Esophagus muscularis mucosa (tissue), 3 donors: ENCODE measurements at regions not wholly inside any gene's neighbourhood (a gene's known extent, or its start where the extent isn't known, plus 50 kb on each side); places are given as distances from the start of the nearest gene placed in this dataset.

Experiments used
- EP300 ChIP-seq: sonication (generic); formaldehyde crosslinking; IDR thresholded peaks from one replicate; pipeline ENCODE4 v1.6.1; 2017; ENCODE audit warnings: antibody characterized with exemption
- TF ChIP-seq, protein P1 (sequence below), 3 experiments: fragments of 200-600 bp in 2 of 3; fragments of 450-650 bp in 1 of 3; sonication (generic) in 2 of 3; IDR thresholded peaks; one replicate each; pipeline ENCODE4 v1.5.1; 2017 to 2019; ENCODE audit warnings: antibody characterized with exemption in 3 of 3, mild to moderate bottlenecking in 2 of 3, moderate library complexity in 1 of 3

DNA sequence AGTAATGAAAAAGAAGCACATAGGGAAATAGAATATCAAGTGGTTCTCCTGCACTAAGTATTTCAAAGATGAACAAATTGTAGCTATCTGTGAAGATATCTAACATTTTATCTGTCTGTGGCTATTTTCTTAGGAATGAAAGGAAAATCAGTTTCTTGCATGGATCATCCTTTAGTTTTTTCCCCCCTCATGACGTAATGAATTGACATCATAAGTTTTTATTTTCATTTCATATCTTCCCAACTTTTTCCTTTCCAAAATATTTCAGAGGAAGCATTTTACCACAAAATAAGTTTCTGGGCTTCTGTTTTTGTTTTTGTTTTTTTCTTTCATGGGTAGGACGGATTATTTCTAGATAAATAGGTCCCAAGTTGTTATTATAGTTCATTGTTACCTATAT lies 996.6 kb downstream of the TMEM121 start:
- TF ChIP-seq, protein P1, sequence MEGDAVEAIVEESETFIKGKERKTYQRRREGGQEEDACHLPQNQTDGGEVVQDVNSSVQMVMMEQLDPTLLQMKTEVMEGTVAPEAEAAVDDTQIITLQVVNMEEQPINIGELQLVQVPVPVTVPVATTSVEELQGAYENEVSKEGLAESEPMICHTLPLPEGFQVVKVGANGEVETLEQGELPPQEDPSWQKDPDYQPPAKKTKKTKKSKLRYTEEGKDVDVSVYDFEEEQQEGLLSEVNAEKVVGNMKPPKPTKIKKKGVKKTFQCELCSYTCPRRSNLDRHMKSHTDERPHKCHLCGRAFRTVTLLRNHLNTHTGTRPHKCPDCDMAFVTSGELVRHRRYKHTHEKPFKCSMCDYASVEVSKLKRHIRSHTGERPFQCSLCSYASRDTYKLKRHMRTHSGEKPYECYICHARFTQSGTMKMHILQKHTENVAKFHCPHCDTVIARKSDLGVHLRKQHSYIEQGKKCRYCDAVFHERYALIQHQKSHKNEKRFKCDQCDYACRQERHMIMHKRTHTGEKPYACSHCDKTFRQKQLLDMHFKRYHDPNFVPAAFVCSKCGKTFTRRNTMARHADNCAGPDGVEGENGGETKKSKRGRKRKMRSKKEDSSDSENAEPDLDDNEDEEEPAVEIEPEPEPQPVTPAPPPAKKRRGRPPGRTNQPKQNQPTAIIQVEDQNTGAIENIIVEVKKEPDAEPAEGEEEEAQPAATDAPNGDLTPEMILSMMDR (IDR thresholded peaks at IDR 0.05) = no peak
- no peak for TF ChIP-seq EP300
